CMK (cell line): ENCODE measurements at regions not wholly inside any gene's neighbourhood (a gene's known extent, or its start where the extent isn't known, plus 50 kb on each side); places are given as distances from the start of the nearest gene placed in this dataset.
"Not testable (repeated sequence)": the region's sequence is repeated elsewhere in the genome, so short reads cannot be mapped to it uniquely, and the experiment has no call there.

ENCODE experiments used
- DNase-seq: peaks from one replicate; pipeline ENCODE4 v3.0.0-alpha.2; 2010; ENCODE audit warnings: low read depth

DNA sequence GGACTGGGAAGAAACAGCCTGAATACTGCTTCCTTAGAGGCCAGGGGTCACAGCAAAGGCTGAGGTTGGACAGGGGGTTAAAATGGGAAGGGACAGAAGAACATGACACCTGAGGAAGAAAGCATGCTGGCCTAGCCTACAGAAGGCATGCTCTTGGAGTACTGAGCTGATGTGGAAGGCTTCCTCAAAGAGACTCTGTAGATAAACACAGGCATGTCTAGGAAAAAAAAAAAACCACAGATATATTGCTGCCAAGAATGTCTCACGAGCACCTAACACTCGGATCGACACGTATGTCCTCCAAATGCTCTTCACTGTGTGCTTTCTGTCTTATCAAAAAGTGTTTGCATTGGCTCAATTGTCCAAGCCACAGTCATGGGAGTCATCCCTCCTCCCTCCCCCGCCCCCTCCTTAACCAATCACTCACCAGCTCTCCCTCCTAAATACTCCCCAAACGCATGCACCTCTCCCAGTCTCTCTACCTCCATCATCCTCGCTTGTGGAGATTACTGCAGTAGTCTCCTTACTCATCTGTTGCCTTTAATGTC, 101.1 kb upstream of the LRFN2 start:
- DNase-seq: no peak

DNA sequence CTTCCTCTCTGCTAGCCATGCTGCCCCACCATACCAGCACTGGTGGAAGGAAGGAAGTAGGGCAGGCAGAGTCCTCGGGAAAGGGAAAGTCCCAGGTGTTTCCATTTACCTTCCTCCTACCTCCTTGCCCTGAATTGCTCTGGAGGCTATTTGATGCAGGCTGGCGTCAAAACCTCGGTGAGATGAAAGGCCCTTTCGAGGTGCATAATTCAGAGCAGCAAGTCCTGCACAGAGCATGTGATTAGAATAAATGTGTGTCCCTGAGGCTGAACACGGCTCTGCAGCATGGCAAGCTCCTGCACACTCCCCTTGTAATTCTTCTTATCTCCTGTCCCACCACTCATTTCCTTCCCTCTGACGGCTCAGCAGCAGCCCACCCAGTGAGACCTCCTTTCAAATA, 98.7 kb upstream of the LRFN2 start:
- DNase-seq: no peak

DNA sequence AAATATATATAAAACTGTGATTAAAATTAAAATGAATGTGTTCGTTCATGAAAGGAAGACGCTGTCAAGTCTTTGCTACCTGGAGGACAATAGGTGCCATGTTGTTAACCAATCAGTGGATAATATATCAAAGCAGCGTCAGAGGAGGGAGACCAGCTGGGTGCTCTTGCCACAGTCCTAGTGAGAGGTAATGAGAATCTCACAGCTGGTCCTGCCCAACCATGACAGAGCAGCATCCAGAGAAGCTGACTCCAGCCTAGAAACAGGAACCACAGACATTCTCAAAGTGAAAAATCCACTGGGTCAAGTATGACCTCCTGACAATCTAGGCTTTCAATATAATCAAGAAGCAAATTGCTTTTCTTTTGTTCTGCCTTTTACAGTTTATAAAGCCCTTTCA, 94.5 kb upstream of the LRFN2 start:
- DNase-seq: no peak

DNA sequence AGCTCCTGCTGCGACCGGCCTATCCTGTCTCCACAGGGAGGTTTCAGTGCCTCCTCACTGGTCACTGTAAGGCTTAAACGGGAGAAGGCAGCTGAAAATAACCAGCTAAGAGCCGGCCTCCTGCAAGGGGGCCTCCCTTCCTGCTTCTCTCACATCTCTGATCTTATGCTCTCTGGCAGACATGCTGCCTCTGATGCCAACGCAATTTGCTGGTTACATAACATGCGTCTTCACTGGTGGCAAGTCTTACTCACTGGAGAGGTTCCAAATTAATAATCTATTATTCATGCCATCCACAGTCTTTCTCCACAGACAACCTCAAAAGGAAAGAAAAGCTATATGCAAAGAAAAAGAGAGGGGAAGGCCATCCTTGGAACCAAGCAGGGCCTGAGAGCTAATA, 91.8 kb upstream of the LRFN2 start:
- DNase-seq: no peak

DNA sequence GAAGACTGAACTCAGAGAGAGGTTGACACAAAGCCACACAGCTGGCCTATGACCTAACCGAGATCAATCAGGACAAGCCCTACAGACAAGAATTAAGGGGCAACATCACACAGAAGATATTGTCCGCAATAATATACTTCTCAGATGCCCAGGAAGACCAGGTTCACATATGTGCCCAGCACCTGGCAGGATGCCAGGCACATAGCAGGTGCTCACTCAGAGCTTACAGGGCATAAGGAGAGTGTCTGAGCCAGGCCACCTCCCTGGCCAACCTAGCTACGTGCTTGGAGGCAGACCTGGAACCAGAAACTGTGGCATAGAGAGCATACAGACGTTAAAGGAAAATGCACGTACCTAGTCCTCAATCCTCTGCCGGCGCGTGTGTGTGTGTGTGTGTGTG, 87.0 kb upstream of the LRFN2 start:
- no peak for DNase-seq

DNA sequence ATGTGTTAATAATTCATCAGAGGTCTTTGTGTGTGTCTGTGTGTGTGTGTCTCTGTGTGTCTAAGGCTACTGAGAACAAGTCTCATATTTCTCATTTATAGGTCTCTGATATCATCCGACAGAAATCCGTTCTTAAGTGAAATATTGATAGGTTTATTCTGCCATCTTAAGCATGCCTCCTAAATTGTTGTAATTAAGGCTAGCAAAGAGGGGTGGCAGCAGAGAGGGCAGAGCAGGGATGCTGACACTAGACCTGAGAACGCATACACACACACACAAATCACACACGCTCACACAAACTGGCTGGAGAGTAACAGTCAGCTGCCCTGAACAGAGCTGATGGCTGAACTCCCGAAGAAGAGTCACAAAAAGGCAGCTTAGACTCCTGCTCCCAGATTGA, 84.9 kb upstream of the LRFN2 start:
- no peak for DNase-seq

DNA sequence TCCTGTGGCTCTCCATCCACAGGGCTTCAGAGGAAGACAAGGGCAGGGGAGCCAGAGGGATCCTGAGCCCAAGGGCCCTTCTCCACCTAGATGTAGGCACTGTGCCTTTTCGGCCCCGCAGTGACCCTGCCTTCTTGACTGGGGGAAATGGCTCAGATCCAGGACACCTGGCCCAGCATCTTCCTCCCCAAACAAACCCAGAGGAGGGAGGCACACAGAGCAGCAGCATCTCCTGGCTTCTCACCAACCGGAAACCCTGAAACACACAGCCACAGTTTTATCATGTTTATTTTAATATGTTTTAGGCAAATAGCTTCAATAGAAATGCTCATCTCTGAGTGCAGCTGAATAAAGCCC, 84.5 kb upstream of the LRFN2 start:
- DNase-seq: no peak

- no peak for DNase-seq
Observed at GRCh38 chr6:40671001-40671693, 84.0 kb upstream of the LRFN2 start.

GRCh38 chr6:40669343-40669742, 82.2 kb upstream of the LRFN2 start:
- no peak for DNase-seq

- DNase-seq: no peak
Observed at GRCh38 chr6:40668203-40668602, 81.0 kb upstream of the LRFN2 start.

GRCh38 chr6:40666530-40666929, 79.4 kb upstream of the LRFN2 start:
- DNase-seq: no peak

DNA sequence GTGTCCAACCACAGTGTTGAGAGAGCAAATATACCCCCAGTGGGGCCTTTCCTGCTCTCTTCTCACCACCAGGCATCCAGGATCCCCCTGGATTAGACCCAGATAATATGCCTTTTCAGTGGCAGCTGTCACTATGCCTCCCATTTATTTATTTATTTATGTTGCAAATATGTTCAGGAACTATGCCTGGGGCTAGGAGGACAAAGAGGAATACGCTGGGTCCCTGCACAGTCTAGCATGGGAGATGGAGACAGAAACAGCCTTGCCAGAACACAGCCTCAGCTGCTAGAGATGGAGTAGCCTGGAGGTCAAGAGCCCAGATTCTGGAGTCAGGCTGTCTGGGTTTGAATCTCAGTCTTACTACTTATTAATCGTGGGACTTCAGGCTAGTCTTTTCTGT, 74.6 kb upstream of the LRFN2 start:
- DNase-seq: no peak

- not testable (repeated sequence) for DNase-seq
Observed at GRCh38 chr6:40656772-40657171, 69.6 kb upstream of the LRFN2 start.

DNA sequence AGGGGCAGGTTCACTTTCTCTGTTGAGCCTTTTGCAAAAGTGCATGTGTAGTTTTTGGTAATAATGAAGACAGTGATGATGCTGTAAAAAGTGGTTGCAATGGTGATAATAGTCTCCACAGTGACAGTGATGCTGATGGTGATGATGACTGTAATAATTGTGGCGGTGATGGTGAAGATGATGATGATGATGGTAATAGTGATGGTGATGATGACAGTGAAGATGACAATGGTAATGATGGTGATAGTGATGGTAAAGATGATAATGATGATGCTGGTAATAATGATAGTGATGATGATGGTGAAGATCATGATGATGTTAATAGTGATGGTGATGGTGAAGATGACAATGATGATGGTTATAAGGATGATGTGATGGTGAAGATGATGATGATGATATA, 67.7 kb upstream of the LRFN2 start:
- DNase-seq: no peak

DNA sequence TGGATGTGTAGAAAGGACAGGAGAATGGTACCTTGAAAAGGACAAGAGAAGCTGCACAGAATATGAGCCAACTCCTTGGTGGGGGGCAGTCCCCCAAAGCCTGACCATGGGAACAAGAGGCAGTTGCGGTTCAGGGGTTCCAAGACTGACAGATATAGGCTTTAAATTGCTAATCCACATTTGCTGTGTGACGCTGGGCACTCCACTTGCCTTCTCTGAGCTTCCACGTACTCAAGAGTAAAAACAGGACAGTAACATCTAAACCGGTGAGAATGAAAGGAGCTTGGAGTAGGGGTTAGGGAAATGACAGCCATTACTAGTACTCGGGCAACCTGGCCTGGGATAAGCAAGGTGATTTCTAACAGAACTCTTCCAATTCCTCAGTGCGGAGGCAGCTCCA, 57.9 kb upstream of the LRFN2 start:
- DNase-seq: no peak

DNA sequence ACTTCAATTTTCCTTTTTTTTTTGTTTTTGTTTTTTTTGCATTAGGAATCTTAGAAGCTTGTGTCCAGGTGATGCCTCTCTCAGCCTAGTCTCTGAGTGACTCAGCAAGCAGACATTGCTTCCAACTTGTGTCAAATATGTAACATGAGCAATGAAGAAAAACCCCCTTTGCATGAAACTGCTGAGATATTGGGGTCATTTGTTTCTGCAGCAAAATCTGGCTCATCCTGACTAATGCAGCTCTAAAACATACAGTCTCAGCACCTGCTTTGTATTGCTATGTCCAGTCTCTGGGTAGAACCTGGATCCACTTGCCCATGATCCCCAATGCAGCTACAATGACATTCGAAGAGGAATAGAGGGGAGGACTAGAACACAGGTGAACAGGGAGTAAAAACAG, 55.7 kb upstream of the LRFN2 start:
- no peak for DNase-seq

- no peak for DNase-seq
Observed at GRCh38 chr6:40642190-40642589, 55.0 kb upstream of the LRFN2 start.

DNA sequence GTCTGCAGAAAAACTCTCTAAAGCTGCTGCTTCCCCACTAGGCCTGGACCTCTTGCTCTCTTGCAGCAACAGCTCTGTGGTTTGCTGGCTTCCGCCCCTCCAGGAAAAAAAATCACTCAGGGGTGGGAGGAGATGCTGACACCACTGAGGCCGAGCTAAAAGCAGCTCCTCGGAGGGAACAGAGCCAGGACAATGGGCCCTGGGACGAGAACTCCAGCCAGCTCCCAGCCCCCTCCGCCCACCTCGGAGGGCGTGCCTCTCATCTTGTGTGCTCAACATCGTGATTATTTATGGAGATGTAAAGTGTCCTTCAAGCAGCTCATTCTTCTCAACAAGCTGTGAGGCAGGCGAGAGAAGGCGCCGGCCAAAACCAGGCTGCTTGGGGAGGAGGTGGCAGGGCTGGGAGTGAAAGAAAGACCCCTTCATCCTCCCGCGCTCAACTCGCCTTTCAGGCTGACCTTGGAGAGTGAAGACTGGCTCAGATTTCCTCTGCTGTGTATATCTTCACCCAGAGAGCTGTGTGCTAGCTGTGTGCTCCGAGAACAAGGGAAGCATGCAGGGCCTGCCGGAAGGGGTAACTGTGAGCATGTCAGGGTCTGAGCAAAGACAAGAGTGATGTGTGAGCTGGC, 53.5 kb upstream of the LRFN2 start:
- no peak for DNase-seq
